ENCODE measurements at regions not wholly inside any gene's neighbourhood (a gene's known extent, or its start where the extent isn't known, plus 50 kb on each side); places are given as distances from the start of the nearest gene placed in this dataset.

- peak; percentile 3 for DNase-seq (ENCODE audit: low spot score)
- no peaks in the 10 kb centered on the region for H3K4me1 ChIP-seq (ENCODE audit: insufficient read depth)
- H2AFZ ChIP-seq, result no peak overlapping the region
- no peaks in the 10 kb centered on the region for H4K20me1 ChIP-seq (ENCODE audit: insufficient read depth, poor library complexity, severe bottlenecking)
- no peaks in the 10 kb centered on the region for H3K36me3 ChIP-seq (replicated peaks; ENCODE audit: insufficient read depth, low read depth)
- no peak overlapping the region for H3K4me3 ChIP-seq
- no peak overlapping the region for H3K4me2 ChIP-seq
- H3K27ac ChIP-seq, result no peak overlapping the region
- WGBS (ENCODE audit: low lambda C conversion rate, missing lambda C conversion rate), result 95% methylated on average over 45 of the region's 49 CpGs
- no peaks in the 10 kb centered on the region for H3K9me2 ChIP-seq (replicated peaks; ENCODE audit: insufficient read depth)
- H3K9me3 ChIP-seq (ENCODE audit: low read depth), result no peaks in the 10 kb centered on the region
- no peaks in the 10 kb centered on the region for H3K79me2 ChIP-seq
- no peak for TF ChIP-seq CTCF (IDR thresholded peaks at IDR 0.05; ENCODE audit: poor library complexity)
- TF ChIP-seq EZH2 (IDR thresholded peaks at IDR 0.05; ENCODE audit: borderline replicate concordance), result no peak
- TF ChIP-seq EZH2phosphoT487 (IDR thresholded peaks at IDR 0.05; ENCODE audit: low read depth, severe bottlenecking, unreplicated experiment), result no peak
- no peaks in the 10 kb centered on the region for H3K27me3 ChIP-seq
Observed at GRCh38 chr9:11618241-11618805, 1005.5 kb upstream of the PTPRD start.

- Histone ChIP-seq H3K27ac (no peak overlapping the region), H3K36me3 (replicated peaks; ENCODE audit: insufficient read depth, low read depth) (no peaks in the 10 kb centered on the region), H2AFZ (no peak overlapping the region), H3K4me1 (ENCODE audit: insufficient read depth) (no peaks in the 10 kb centered on the region), H3K79me2 (no peaks in the 10 kb centered on the region), H4K20me1 (ENCODE audit: insufficient read depth, poor library complexity, severe bottlenecking) (no peaks in the 10 kb centered on the region), H3K27me3 (no peaks in the 10 kb centered on the region), H3K9me2 (replicated peaks; ENCODE audit: insufficient read depth) (no peaks in the 10 kb centered on the region), H3K9me3 (ENCODE audit: low read depth) (no peaks in the 10 kb centered on the region), H3K4me2 (no peak overlapping the region), H3K4me3 (no peak overlapping the region)
- 97% methylated on average over 1 of the region's 1 CpG for WGBS (ENCODE audit: low lambda C conversion rate, missing lambda C conversion rate)
- DNase-seq (ENCODE audit: low spot score), result no peak
- TF ChIP-seq EZH2 (IDR thresholded peaks at IDR 0.05; ENCODE audit: borderline replicate concordance) (no peak), EZH2phosphoT487 (IDR thresholded peaks at IDR 0.05; ENCODE audit: low read depth, severe bottlenecking, unreplicated experiment) (no peak), CTCF (IDR thresholded peaks at IDR 0.05; ENCODE audit: poor library complexity) (no peak)
Observed at GRCh38 chr9:11632691-11633090, 1019.9 kb upstream of the PTPRD start.

GRCh38 chr9:11646831-11647230, 1034.0 kb upstream of the PTPRD start:
- Histone ChIP-seq H3K4me1 (ENCODE audit: insufficient read depth) (no peaks in the 10 kb centered on the region), H3K4me3 (no peak overlapping the region), H3K79me2 (no peaks in the 10 kb centered on the region), H3K9me2 (replicated peaks; ENCODE audit: insufficient read depth) (no peaks in the 10 kb centered on the region), H2AFZ (no peak overlapping the region), H4K20me1 (ENCODE audit: insufficient read depth, poor library complexity, severe bottlenecking) (no peaks in the 10 kb centered on the region), H3K27me3 (no peaks in the 10 kb centered on the region), H3K9me3 (ENCODE audit: low read depth) (no peaks in the 10 kb centered on the region), H3K36me3 (replicated peaks; ENCODE audit: insufficient read depth, low read depth) (no peaks in the 10 kb centered on the region), H3K27ac (no peak overlapping the region), H3K4me2 (no peak overlapping the region)
- DNase-seq (ENCODE audit: low spot score), result no peak
- no peak for TF ChIP-seq EZH2 (IDR thresholded peaks at IDR 0.05; ENCODE audit: borderline replicate concordance)
- TF ChIP-seq CTCF (IDR thresholded peaks at IDR 0.05; ENCODE audit: poor library complexity), result no peak
- no peak for TF ChIP-seq EZH2phosphoT487 (IDR thresholded peaks at IDR 0.05; ENCODE audit: low read depth, severe bottlenecking, unreplicated experiment)
- 95% methylated on average over 1 of the region's 1 CpG for WGBS (ENCODE audit: low lambda C conversion rate, missing lambda C conversion rate)

GRCh38 chr9:11653867-11654266, 1039.3 kb upstream of the TYRP1 start:
- DNase-seq (ENCODE audit: low spot score), result no peak
- no peak overlapping the region for H3K4me3 ChIP-seq
- TF ChIP-seq EZH2phosphoT487 (IDR thresholded peaks at IDR 0.05; ENCODE audit: low read depth, severe bottlenecking, unreplicated experiment), result no peak
- TF ChIP-seq CTCF (IDR thresholded peaks at IDR 0.05; ENCODE audit: poor library complexity), result no peak
- TF ChIP-seq EZH2 (IDR thresholded peaks at IDR 0.05; ENCODE audit: borderline replicate concordance), result no peak
- no peaks in the 10 kb centered on the region for H3K36me3 ChIP-seq (replicated peaks; ENCODE audit: insufficient read depth, low read depth)
- H4K20me1 ChIP-seq (ENCODE audit: insufficient read depth, poor library complexity, severe bottlenecking), result no peaks in the 10 kb centered on the region
- no peaks in the 10 kb centered on the region for H3K79me2 ChIP-seq
- no peaks in the 10 kb centered on the region for H3K27me3 ChIP-seq
- no peak overlapping the region for H2AFZ ChIP-seq
- no peak overlapping the region for H3K4me2 ChIP-seq
- no peaks in the 10 kb centered on the region for H3K4me1 ChIP-seq (ENCODE audit: insufficient read depth)
- H3K9me3 ChIP-seq (ENCODE audit: low read depth), result no peaks in the 10 kb centered on the region
- no peaks in the 10 kb centered on the region for H3K9me2 ChIP-seq (replicated peaks; ENCODE audit: insufficient read depth)
- no peak overlapping the region for H3K27ac ChIP-seq
- 83% methylated on average over 3 of the region's 3 CpGs for WGBS (ENCODE audit: low lambda C conversion rate, missing lambda C conversion rate)

Data from hepatocyte (in vitro differentiated cells).